Lower leg skin (tissue), 3 donors: ENCODE measurements at regions not wholly inside any gene's neighbourhood (a gene's known extent, or its start where the extent isn't known, plus 50 kb on each side); places are given as distances from the start of the nearest gene placed in this dataset.

Experiments used
- POLR2A ChIP-seq, 2 donors: fragments of 450-650 bp; IDR thresholded peaks; one replicate each; pipeline ENCODE4 v1.6.1; 2016 to 2017; ENCODE audit warnings: antibody characterized with exemption in 2 of 2, mild to moderate bottlenecking in 1 of 2, moderate library complexity in 1 of 2
- TF ChIP-seq, protein P1 (sequence below), 3 donors: fragments of 450-650 bp; IDR thresholded peaks; one replicate each; pipeline ENCODE4 v1.5.1; 2016; ENCODE audit warnings: antibody characterized with exemption in 3 of 3, mild to moderate bottlenecking in 3 of 3, moderate library complexity in 2 of 3

DNA sequence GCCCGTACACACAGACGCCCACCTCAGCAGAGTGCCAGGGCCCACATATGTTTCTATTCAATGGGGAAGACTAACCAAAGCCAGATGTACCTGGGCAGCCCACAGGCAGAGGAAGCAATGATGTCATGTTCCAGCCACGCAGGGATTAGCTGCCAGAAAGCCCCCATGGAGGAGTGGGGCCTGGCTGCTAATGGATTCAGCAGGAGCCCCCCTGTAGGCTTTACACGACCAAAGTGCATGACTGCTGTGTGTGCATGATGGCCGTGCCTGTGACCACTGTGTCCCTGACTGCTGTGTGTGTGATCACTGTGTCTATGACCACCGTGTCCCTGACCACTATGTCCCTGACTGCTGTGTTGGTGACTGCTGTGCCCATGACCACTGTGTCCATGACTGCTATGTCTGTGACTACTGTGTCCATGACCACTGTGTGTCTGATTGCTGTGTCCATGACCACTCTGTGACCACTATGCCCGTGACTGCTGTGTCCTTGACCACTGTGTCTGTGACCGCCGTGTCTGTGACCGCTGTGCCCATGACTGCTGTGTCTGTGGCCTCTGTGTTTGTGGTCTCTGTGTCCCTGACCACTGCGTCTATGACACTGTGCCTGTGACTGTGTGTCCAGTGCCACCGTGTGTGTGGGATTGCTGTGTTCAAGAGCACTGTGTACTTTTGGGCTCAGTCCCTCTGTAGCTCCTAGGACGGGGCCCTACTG is 409.3 kb downstream of the RPS24 start:
- TF ChIP-seq, protein P1, sequence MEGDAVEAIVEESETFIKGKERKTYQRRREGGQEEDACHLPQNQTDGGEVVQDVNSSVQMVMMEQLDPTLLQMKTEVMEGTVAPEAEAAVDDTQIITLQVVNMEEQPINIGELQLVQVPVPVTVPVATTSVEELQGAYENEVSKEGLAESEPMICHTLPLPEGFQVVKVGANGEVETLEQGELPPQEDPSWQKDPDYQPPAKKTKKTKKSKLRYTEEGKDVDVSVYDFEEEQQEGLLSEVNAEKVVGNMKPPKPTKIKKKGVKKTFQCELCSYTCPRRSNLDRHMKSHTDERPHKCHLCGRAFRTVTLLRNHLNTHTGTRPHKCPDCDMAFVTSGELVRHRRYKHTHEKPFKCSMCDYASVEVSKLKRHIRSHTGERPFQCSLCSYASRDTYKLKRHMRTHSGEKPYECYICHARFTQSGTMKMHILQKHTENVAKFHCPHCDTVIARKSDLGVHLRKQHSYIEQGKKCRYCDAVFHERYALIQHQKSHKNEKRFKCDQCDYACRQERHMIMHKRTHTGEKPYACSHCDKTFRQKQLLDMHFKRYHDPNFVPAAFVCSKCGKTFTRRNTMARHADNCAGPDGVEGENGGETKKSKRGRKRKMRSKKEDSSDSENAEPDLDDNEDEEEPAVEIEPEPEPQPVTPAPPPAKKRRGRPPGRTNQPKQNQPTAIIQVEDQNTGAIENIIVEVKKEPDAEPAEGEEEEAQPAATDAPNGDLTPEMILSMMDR (IDR thresholded peaks at IDR 0.05): no peak
- no peak for TF ChIP-seq POLR2A (IDR thresholded peaks at IDR 0.05)
